ENCODE measurements at regions not wholly inside any gene's neighbourhood (a gene's known extent, or its start where the extent isn't known, plus 50 kb on each side); places are given as distances from the start of the nearest gene placed in this dataset.

GRCh38 chr5:77841616-77842015 is 65.5 kb upstream of the TBCA start:
- no peak for TF ChIP-seq ISL1 (CRISPR knock-in tag; IDR thresholded peaks at IDR 0.05)
- no peak for TF ChIP-seq ZFP30 (CRISPR knock-in tag; IDR thresholded peaks at IDR 0.05)
- TF ChIP-seq ZC3H10 (CRISPR knock-in tag; IDR thresholded peaks at IDR 0.05), result no peak
- TF ChIP-seq ARNTL (CRISPR knock-in tag; IDR thresholded peaks at IDR 0.05; ENCODE audit: borderline replicate concordance, low read depth), result no peak
- TF ChIP-seq OSR1 (CRISPR knock-in tag; IDR thresholded peaks at IDR 0.05), result no peak
- TF ChIP-seq PPARA (CRISPR knock-in tag; IDR thresholded peaks at IDR 0.05; ENCODE audit: borderline replicate concordance), result no peak
- no peak for TF ChIP-seq GLIS3 (CRISPR knock-in tag; IDR thresholded peaks at IDR 0.05)
- TF ChIP-seq CREB5 (CRISPR knock-in tag; IDR thresholded peaks at IDR 0.05; ENCODE audit: low read depth), result no peak
- TF ChIP-seq ZNF565 (CRISPR knock-in tag; conservative IDR thresholded peaks at IDR 0.05; ENCODE audit: low read depth), result no peak
